Upper lobe of right lung (tissue), 1 donor: ENCODE measurements at regions not wholly inside any gene's neighbourhood (a gene's known extent, or its start where the extent isn't known, plus 50 kb on each side); places are given as distances from the start of the nearest gene placed in this dataset.

Source experiments
- ATAC-seq: fragments of 200-7000 bp; cut with Tn5 transposase; one replicate; pipeline ENCODE4 v1.9.1; 2020; ENCODE audit warnings: mild to moderate bottlenecking, moderate library complexity
- DNase-seq: peaks from one replicate; pipeline ENCODE4 v3.0.0-alpha.2; 2020
- H3K27ac ChIP-seq: fragments of 200-600 bp; one replicate; pipeline ENCODE4 v1.8.0; 2022
- H3K27me3 ChIP-seq: fragments of 200-600 bp; one replicate; pipeline ENCODE4 v1.8.0; 2022; ENCODE audit warnings: mild to moderate bottlenecking
- H3K36me3 ChIP-seq: fragments of 200-600 bp; one replicate; pipeline ENCODE4 v1.8.0; 2022
- H3K4me1 ChIP-seq: fragments of 200-600 bp; one replicate; pipeline ENCODE4 v1.8.0; 2022
- H3K4me3 ChIP-seq: fragments of 200-600 bp; one replicate; pipeline ENCODE4 v1.8.0; 2022; ENCODE audit warnings: mild to moderate bottlenecking
- H3K9me3 ChIP-seq: fragments of 200-600 bp; one replicate; pipeline ENCODE4 v1.8.0; 2022
- CTCF ChIP-seq: fragments of 200-600 bp; IDR thresholded peaks from one replicate; pipeline ENCODE4 v1.8.0; 2022; ENCODE audit warnings: antibody characterized with exemption
- intact Hi-C: fragments of 100-400 bp; cut with DNase I; formaldehyde crosslinking; loops from one replicate; pipeline ENCODE4 v1.11.0; 2022
- donor health status: DM: no; HTN: yes; CAD: no; lungs with severe emphysema.

- no peak overlapping the region for H3K4me3 ChIP-seq
- H3K4me1 ChIP-seq = no peaks in the 10 kb centered on the region
- H3K27ac ChIP-seq = no peak overlapping the region
- H3K36me3 ChIP-seq = no peaks in the 10 kb centered on the region
- intact Hi-C loops = no loop called here
- peaks cover 6% of the 10 kb centered on the region for H3K9me3 ChIP-seq
- ATAC-seq = no peak
- DNase-seq = no peak
- TF ChIP-seq CTCF = no peak
- H3K27me3 ChIP-seq = no peaks in the 10 kb centered on the region
Measured at GRCh38 chr20:48257833-48258232, 472.6 kb upstream of the SULF2 start.

- H3K36me3 ChIP-seq = no peaks in the 10 kb centered on the region
- H3K27me3 ChIP-seq = no peaks in the 10 kb centered on the region
- no peaks in the 10 kb centered on the region for H3K9me3 ChIP-seq
- TF ChIP-seq CTCF = no peak
- intact Hi-C loops = no loop called here
- no peaks in the 10 kb centered on the region for H3K4me1 ChIP-seq
- H3K27ac ChIP-seq = no peak overlapping the region
- DNase-seq (no peak), ATAC-seq (no peak)
- H3K4me3 ChIP-seq = no peak overlapping the region
Measured at GRCh38 chr20:48247961-48248360, 462.7 kb upstream of the SULF2 start.

- TF ChIP-seq CTCF = no peak
- ATAC-seq (no peak), DNase-seq (no peak)
- Histone ChIP-seq H3K4me1 (no peaks in the 10 kb centered on the region), H3K27ac (no peak overlapping the region), H3K36me3 (no peaks in the 10 kb centered on the region), H3K27me3 (no peaks in the 10 kb centered on the region), H3K9me3 (no peaks in the 10 kb centered on the region), H3K4me3 (no peak overlapping the region)
- intact Hi-C loops = no loop called here
Measured at GRCh38 chr20:48246061-48246790, 460.9 kb upstream of the SULF2 start.

GRCh38 chr20:48242623-48243022 is 457.3 kb upstream of the SULF2 start:
- ATAC-seq = no peak
- TF ChIP-seq CTCF = no peak
- Histone ChIP-seq H3K36me3 (no peaks in the 10 kb centered on the region), H3K4me3 (no peak overlapping the region), H3K27ac (no peak overlapping the region), H3K4me1 (no peaks in the 10 kb centered on the region), H3K27me3 (no peaks in the 10 kb centered on the region), H3K9me3 (no peaks in the 10 kb centered on the region)
- no peak for DNase-seq
- intact Hi-C loops = no loop called here

GRCh38 chr20:48241482-48241881 is 456.2 kb upstream of the SULF2 start:
- Histone ChIP-seq H3K4me3 (no peak overlapping the region), H3K9me3 (no peaks in the 10 kb centered on the region), H3K4me1 (no peaks in the 10 kb centered on the region), H3K36me3 (no peaks in the 10 kb centered on the region), H3K27ac (no peak overlapping the region), H3K27me3 (no peaks in the 10 kb centered on the region)
- DNase-seq (no peak), ATAC-seq (no peak)
- TF ChIP-seq CTCF = no peak
- intact Hi-C loops = no loop called here

- Histone ChIP-seq H3K27me3 (peaks cover 5% of the 10 kb centered on the region), H3K4me3 (no peak overlapping the region), H3K36me3 (no peaks in the 10 kb centered on the region), H3K27ac (no peak overlapping the region), H3K4me1 (no peaks in the 10 kb centered on the region), H3K9me3 (no peaks in the 10 kb centered on the region)
- ATAC-seq (no peak), DNase-seq (no peak)
- intact Hi-C loops = no loop called here
- no peak for TF ChIP-seq CTCF
Measured at GRCh38 chr20:48238781-48239180, 453.5 kb upstream of the SULF2 start.
